Transverse colon (tissue), 4 donors: ENCODE measurements at regions not wholly inside any gene's neighbourhood (a gene's known extent, or its start where the extent isn't known, plus 50 kb on each side); places are given as distances from the start of the nearest gene placed in this dataset.
A peak's percentile ranks its signal among the peaks of the same experiment; 100 is the strongest.

Source experiments
- DNase-seq: peaks from one replicate; pipeline ENCODE4 v3.0.0-alpha.2; 2019
- H3K27ac ChIP-seq, 4 donors: fragments of 200-600 bp; sonication (generic); 2 replicates each; pipeline ENCODE4 v1.5.1; 2016 to 2018; ENCODE audit warnings: inconsistent platforms in 4 of 4
- H3K27me3 ChIP-seq: fragments of 200-600 bp; sonication (generic); 2 replicates; pipeline ENCODE4 v1.5.1; 2017; ENCODE audit warnings: inconsistent platforms
- H3K36me3 ChIP-seq, 4 donors: fragments of 200-600 bp; sonication (generic); 2 replicates each; pipeline ENCODE4 v1.5.1; 2017 to 2019; ENCODE audit warnings: inconsistent platforms in 4 of 4
- H3K4me1 ChIP-seq, 4 donors: fragments of 200-600 bp; sonication (generic); 2 replicates each; pipeline ENCODE4 v1.5.1; 2017 to 2020; ENCODE audit warnings: inconsistent platforms in 4 of 4
- H3K4me3 ChIP-seq, 4 donors: fragments of 200-600 bp; sonication (generic); 1 replicate in 1 of 4; 2 replicates in 3 of 4; pipeline versions ENCODE4 v1.5.1 to v1.6.1; 2017 to 2019; ENCODE audit warnings: inconsistent platforms in 4 of 4
- H3K9me3 ChIP-seq, 2 donors: fragments of 200-600 bp; sonication (generic); 2 replicates each; pipeline ENCODE4 v1.5.1; 2017 to 2019; ENCODE audit warnings: inconsistent platforms in 2 of 2
- EP300 ChIP-seq: sonication (generic); formaldehyde crosslinking; IDR thresholded peaks from one replicate; pipeline ENCODE4 v1.6.1; 2017; ENCODE audit warnings: antibody characterized with exemption, low read depth
- POLR2A ChIP-seq: fragments of 450-650 bp; IDR thresholded peaks from one replicate; pipeline ENCODE4 v1.6.1; 2016; ENCODE audit warnings: antibody characterized with exemption, mild to moderate bottlenecking, moderate library complexity
- POLR2AphosphoS5 ChIP-seq, 3 donors: sonication (generic); formaldehyde crosslinking; IDR thresholded peaks; one replicate each; pipeline ENCODE4 v1.6.1; 2016; ENCODE audit warnings: antibody characterized with exemption in 3 of 3
- WGBS, 2 donors: methylation state at CpG; one replicate each; pipeline ENCODE4 v1.1.5; 2018; ENCODE audit warnings: low coverage in 1 of 2; 5-methylcytosine and 5-hydroxymethylcytosine counted together
- in situ Hi-C, 4 donors: fragments of 200-750 bp; cut with MboI; loops; one replicate each; pipeline versions ENCODE4 v1.15.0 to v1.15.1; 2017; ENCODE audit warnings: low sequenced_read_pairs in 3 of 4, low pct_ligation_motif_present in 1 of 4, low pct_unique_long_range_greater_than_20kb in 1 of 4
- intact Hi-C: fragments of 100-400 bp; cut with DNase I; formaldehyde crosslinking; loops from one replicate; pipeline ENCODE4 v1.15.1; 2023; ENCODE audit warnings: low total_unique reads
- TF ChIP-seq, protein P1 (sequence below), 5 experiments: fragments of 200-600 bp in 3 of 5; fragments of 450-650 bp in 2 of 5; sonication (generic) in 3 of 5; IDR thresholded peaks; 1 replicate in 2 of 5; 2 replicates in 3 of 5; pipeline ENCODE4 v1.5.1; 2016 to 2017; ENCODE audit warnings: antibody characterized with exemption in 5 of 5, inconsistent platforms in 3 of 5, mild to moderate bottlenecking in 2 of 5, moderate library complexity in 1 of 5

DNA sequence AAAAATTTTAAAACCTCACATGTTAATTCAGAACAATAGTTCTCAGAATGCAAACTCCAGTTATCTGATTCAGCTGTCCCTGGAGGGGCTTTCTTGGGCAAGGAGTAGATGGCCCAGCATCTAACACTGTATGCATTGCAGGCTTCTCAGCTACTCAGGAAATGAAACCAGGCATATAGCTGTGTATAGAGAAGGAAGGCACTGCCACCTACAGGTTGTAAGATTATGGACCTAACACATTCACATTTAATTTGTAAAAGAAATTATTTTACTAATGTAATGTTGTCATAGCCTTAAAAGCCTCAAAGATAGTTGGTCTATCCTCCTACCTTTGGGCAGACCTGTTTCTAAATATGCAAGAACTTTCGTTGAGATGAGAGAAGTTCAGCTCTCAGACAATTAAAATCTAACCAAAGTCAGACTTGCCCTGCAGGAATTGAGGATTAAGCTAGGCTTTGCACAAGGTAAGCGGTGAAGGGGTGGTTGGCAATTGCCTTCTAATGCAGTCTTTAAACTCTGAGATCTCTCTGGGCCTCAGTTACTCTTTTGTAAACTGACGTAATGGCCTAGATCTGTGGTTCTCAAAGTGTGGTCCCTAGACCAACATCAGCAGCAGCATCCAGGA lies 132.8 kb upstream of the SLC24A5 start:
- Histone ChIP-seq H3K4me1 (peaks cover 0 to 5% (median 0%) of the 10 kb centered on the region in 4 donors), H3K27ac (no peak overlapping the region), H3K4me3 (no peak overlapping the region), H3K36me3 (no peaks in the 10 kb centered on the region), H3K27me3 (no peaks in the 10 kb centered on the region), H3K9me3 (no peaks in the 10 kb centered on the region)
- in situ Hi-C loops (loop anchor here (5.0 to 25.0 kb wide), 7 partner anchors 276 to 1676 kb away; partner anchors contain the start of gene SEMA6D (in 1 of the 4)), intact Hi-C loops (no loop called here)
- TF ChIP-seq, protein P1, sequence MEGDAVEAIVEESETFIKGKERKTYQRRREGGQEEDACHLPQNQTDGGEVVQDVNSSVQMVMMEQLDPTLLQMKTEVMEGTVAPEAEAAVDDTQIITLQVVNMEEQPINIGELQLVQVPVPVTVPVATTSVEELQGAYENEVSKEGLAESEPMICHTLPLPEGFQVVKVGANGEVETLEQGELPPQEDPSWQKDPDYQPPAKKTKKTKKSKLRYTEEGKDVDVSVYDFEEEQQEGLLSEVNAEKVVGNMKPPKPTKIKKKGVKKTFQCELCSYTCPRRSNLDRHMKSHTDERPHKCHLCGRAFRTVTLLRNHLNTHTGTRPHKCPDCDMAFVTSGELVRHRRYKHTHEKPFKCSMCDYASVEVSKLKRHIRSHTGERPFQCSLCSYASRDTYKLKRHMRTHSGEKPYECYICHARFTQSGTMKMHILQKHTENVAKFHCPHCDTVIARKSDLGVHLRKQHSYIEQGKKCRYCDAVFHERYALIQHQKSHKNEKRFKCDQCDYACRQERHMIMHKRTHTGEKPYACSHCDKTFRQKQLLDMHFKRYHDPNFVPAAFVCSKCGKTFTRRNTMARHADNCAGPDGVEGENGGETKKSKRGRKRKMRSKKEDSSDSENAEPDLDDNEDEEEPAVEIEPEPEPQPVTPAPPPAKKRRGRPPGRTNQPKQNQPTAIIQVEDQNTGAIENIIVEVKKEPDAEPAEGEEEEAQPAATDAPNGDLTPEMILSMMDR (IDR thresholded peaks at IDR 0.05): peak; percentile 67 to 73 (median 68)
- TF ChIP-seq EP300: no peak
- no peak for DNase-seq
- 14 to 62% methylated on average over 1 to 3 of the region's 3 CpGs for WGBS, 2 donors

DNA sequence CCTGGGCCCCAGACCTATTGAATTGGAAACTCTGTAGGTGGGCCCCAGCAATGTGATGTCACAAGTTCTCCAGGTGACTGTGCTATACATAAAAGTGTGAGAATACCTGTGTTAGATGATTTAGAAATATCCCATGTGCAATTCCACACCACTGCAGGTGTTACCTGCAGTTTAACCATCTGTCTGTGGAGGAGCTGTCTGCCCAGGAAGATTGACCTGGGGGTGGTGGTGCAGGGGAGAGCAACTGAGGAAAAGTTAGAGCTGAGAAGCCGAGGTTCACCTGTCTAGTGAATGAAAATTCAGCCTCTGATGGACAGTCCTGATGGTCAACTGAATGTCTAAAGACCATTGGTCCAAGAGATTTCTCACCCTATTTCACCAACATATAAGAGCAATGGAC lies 132.2 kb upstream of the SLC24A5 start:
- Histone ChIP-seq H3K4me3 (no peak overlapping the region), H3K27ac (no peak overlapping the region), H3K36me3 (no peaks in the 10 kb centered on the region), H3K9me3 (no peaks in the 10 kb centered on the region), H3K27me3 (no peaks in the 10 kb centered on the region), H3K4me1 (peaks cover 0 to 5% (median 0%) of the 10 kb centered on the region in 4 donors)
- in situ Hi-C loops (loop anchor here (5.0 to 25.0 kb wide), 7 partner anchors 276 to 1676 kb away; partner anchors contain the start of gene SEMA6D (in 1 of the 4)), intact Hi-C loops (no loop called here)
- 64 to 80% methylated on average over 1 of the region's 1 CpG for WGBS, 2 donors
- DNase-seq: no peak
- TF ChIP-seq POLR2AphosphoS5 (IDR thresholded peaks at IDR 0.05) (no peak), EP300 (no peak), POLR2A (no peak)

DNA sequence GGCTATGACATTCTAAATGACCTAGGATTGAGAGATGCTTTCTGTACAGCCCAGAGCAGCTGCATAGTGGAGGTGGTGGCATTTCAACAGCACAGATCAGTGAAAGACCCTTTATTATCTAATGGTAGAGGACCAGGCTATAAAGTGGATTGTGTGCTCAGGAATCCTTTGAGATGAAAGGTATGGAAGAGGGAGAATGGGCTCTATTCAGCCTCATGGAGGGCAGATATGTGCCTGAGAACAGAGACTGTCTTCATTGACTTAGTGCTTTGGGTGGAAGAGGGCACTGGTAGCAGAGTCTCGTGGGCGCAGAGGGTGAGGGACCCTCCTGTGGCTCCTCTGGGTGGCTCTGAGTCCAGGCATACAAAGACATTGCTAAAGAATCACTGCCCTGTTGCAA lies 130.0 kb upstream of the SLC24A5 start:
- Histone ChIP-seq H3K27ac (no peak overlapping the region), H3K27me3 (no peaks in the 10 kb centered on the region), H3K9me3 (no peaks in the 10 kb centered on the region), H3K36me3 (no peaks in the 10 kb centered on the region), H3K4me3 (no peak overlapping the region), H3K4me1 (peaks cover 0 to 5% (median 0%) of the 10 kb centered on the region in 4 donors)
- no peak for TF ChIP-seq EP300
- no peak for TF ChIP-seq POLR2AphosphoS5 (IDR thresholded peaks at IDR 0.05)
- no peak for TF ChIP-seq POLR2A
- in situ Hi-C loops (loop anchor here (5.0 to 25.0 kb wide), 5 partner anchors 279 to 1679 kb away; partner anchors contain the start of gene SEMA6D (in 1 of the 4)), intact Hi-C loops (loop anchor here (5.0 kb wide), 2 partner anchors 799 to 1444 kb away; no protein-coding TSS in a partner anchor)
- DNase-seq: no peak
- 83% methylated on average over 2 of the region's 2 CpGs; no CpG with 5 or more reads in 1 of the 2 donors for WGBS, 2 donors

DNA sequence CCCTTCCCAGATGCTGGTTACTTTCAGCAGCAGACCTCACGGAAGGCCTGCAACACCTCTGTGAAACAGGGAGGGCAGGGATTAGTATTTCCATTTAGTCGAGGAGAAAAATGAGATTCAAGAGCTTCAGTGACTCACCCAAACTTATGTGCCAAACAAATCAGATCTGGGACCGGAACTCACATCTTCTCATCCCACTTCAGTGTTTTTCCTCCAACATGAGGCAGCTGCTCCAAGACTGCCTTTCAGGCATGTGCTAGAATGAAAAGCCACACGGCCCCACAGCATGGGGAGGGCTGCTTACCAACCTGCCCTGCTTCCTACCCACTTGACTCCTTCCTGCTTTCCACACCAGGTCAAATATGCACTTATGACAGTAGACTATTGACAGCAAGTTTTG lies 129.4 kb upstream of the SLC24A5 start:
- TF ChIP-seq, protein P1 (IDR thresholded peaks at IDR 0.05): no peak
- no peak for TF ChIP-seq POLR2A
- no peak for TF ChIP-seq POLR2AphosphoS5 (IDR thresholded peaks at IDR 0.05)
- no peak for TF ChIP-seq EP300
- H3K9me3 ChIP-seq: no peaks in the 10 kb centered on the region
- no peak for DNase-seq
- H3K4me1 ChIP-seq: peaks cover 0 to 5% (median 0%) of the 10 kb centered on the region in 4 donors
- H3K27ac ChIP-seq: no peak overlapping the region
- no peaks in the 10 kb centered on the region for H3K27me3 ChIP-seq
- H3K36me3 ChIP-seq: no peaks in the 10 kb centered on the region
- intact Hi-C loops (loop anchor here (5.0 kb wide), 2 partner anchors 799 to 1444 kb away; no protein-coding TSS in a partner anchor), in situ Hi-C loops (loop anchor here (5.0 to 25.0 kb wide), 5 partner anchors 279 to 1679 kb away; partner anchors contain the start of gene SEMA6D (in 1 of the 4))
- WGBS, 2 donors: 75 to 90% methylated on average over 3 to 4 of the region's 4 CpGs
- no peak overlapping the region for H3K4me3 ChIP-seq

DNA sequence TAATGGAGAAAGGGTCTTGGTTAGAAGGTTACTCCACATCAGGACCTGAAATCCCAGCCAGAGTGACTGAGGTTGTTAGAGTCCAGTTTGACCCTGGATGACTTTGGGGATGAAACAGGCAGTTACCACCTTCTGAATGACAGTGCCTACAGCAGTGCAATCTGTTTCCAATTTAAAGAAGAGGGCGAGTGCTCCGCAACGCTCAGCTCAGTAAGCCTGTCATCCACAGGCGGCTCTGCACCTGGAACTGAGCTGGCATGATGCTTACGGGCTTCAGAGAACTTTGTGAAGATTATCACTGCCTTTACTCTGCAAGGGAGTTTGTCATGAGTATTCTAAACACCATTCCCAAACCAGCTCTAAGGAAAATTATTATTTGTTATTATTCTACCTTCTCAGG lies 127.7 kb upstream of the SLC24A5 start:
- H3K27ac ChIP-seq: no peak overlapping the region
- H3K27me3 ChIP-seq: no peaks in the 10 kb centered on the region
- no peak overlapping the region for H3K4me3 ChIP-seq
- DNase-seq: no peak
- intact Hi-C loops: loop anchor here (5.0 kb wide), 2 partner anchors 801 to 1446 kb away; no protein-coding TSS in a partner anchor
- no peaks in the 10 kb centered on the region for H3K9me3 ChIP-seq
- in situ Hi-C loops: loop anchor here (5.0 to 25.0 kb wide), 5 partner anchors 281 to 1681 kb away; partner anchors contain the start of gene SEMA6D (in 1 of the 4)
- H3K4me1 ChIP-seq: peaks cover 0 to 11% (median 4%) of the 10 kb centered on the region in 4 donors
- WGBS, 2 donors: 92 to 100% methylated on average over 1 to 5 of the region's 5 CpGs
- TF ChIP-seq POLR2AphosphoS5 (IDR thresholded peaks at IDR 0.05) (no peak), EP300 (no peak)
- TF ChIP-seq, protein P1 (IDR thresholded peaks at IDR 0.05): no peak
- no peaks in the 10 kb centered on the region for H3K36me3 ChIP-seq
